Anterior cingulate cortex (tissue), 58 donors: ENCODE measurements at regions not wholly inside any gene's neighbourhood (a gene's known extent, or its start where the extent isn't known, plus 50 kb on each side); places are given as distances from the start of the nearest gene placed in this dataset.
"Not testable (repeated sequence)": the region's sequence is repeated elsewhere in the genome, so short reads cannot be mapped to it uniquely, and the experiment has no call there.

Source experiments
- DNase-seq, 58 donors: peaks; one replicate each; lab custom pipeline; 2025; lab: John Stamatoyannopoulos, UW

DNA sequence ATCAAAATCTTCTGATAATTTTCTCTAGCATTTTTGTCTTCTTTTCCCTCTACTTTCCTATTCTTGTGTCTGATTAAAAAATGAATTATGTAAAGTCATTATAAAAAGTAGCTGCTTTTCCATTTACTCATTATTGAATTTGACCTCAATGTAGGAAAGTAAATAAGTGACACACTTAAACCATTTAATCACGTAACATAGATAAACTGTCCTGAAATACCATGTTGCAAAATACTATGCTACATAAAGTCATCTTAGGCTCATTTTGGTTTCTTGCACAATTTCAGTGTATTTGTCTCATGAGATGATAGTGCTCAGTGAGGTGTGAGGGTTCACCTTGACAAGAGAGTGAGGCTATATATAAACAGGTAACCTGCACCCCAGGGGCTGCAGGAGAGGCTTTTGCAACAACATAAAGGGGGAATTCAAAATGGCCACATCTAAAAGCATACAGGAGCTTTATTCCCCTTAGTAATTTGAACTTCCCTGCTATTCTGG, 502.7 kb downstream of the RNF144A start:
- DNase-seq: no peak

DNA sequence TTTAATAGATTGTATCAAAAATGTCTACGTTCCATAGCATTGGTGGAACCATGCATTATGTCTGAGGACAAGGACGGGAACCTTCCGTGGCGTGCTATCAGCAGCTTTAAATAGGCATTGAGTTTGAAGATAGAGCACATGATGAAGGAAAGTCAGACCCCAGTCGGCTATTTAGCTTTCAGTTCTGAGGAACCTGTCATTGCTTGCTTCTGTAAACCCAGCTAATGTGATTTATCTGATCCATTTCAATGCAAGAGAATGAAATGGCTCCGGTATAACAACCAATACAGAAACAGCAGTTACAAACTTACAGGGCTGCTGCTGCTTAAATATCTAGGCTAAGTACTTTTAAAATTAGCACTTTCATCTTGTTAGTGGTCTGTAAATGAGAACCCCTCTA, 503.3 kb downstream of the RNF144A start:
- DNase-seq: no peak

DNA sequence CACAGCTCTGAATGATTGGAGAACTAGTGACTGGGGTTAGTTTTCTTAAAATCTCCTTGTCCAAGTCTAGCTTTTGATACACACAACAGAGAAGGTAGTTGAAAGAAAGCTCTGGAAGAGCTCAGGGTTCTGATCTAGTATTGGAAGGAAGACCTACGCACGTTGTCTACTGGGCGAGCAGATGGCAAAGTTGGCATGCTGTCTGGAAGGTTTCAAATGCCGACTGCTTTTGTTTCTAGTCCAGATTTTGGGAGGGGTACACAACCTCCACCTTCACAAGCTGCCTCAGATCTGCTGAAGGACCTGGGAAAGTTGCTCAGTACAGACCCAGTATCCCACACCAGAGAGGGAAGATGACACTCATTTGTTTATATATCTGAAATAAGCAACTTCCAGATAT, 507.3 kb downstream of the RNF144A start:
- DNase-seq: no peak

DNA sequence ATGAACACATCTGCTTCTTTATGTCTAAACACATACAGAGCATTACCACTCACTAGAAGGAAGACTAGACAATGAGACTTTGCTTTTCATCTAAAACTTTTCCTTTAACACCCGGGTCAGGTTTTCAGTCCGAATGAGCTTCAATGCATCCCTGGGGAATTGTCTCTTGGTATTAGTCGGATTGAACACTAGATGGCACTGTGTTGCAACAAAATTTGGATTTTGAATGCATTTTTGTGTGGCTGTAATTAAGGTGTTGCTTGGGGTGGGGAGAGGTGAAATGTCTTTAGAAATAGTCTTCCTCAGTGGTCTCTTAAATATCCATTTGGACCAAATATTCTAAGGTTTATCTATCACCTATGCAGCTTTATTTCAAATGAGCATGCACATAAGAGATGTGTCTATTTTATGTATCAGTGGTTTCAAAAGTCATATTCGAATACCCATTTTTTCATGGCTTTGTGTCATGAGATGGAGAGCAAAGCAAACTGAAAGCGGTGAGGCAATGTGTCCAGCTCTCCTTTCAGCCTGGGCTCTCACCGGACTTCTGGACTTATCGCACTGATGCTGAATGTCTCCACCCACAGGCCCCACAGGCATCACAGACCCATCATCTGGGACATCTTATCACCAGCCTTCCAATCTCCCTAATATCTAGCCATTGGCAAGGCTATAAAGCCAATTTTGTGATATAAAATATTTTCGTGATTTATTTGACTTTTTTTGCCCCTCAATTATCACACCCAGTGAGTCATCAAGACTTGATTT, 510.3 kb downstream of the RNF144A start:
- peak in 4 of 58 donors; percentile 0 to 42 (median 14) for DNase-seq

DNA sequence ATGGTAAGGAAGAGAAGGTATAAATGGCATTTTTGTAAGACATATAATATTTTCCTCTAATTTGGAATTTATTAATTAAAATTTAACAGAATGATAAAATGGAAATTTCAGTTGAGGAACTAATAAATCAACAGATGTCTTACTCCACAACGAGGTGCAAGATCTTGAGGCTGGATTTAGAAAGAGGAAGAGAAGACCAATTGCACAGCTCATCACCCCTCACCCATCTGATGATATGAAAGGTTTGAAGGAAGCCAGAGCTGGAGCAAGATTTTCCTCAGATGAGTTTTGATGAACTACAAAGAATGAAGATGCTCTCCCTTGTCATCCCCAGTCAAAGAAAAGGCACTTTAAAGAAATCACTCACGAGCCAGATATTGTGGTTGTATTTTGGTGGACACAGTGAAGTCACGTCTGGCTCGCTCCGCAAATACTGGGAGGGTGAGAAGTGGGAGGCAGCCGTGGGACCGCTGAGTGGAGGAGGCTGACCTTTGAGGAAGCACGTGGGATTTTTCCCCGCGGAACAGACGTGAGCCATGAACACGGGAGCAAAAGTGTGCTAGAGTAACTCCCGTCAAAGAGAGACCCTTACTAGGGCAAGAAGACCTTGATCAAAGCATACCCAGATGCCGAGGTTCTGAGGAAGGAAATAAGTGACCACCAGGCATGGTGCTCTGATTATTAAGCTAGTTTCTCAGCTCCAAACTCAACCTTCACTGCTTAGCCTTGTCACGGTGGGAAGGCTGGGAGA, 511.4 kb downstream of the RNF144A start:
- no peak for DNase-seq

DNA sequence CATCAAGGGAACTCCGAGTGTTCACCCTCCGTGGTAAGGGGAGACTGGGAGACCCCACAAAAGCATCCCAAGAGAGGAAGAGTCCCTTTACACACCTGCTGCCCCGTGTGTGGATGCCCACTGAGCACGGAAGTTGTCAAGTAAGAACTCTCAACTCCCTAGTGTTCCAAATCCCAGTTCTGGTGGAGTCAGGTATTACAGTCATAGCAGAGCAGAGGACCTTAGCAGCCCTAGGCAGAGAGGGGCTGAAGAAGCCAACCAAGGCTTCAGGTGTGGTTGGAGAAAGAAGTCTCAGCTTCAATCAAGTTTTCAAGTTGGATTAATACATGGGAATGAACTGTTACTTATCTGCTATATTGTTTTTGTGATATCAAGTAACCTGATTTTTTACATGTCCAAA, 512.5 kb downstream of the RNF144A start:
- DNase-seq: no peak

DNA sequence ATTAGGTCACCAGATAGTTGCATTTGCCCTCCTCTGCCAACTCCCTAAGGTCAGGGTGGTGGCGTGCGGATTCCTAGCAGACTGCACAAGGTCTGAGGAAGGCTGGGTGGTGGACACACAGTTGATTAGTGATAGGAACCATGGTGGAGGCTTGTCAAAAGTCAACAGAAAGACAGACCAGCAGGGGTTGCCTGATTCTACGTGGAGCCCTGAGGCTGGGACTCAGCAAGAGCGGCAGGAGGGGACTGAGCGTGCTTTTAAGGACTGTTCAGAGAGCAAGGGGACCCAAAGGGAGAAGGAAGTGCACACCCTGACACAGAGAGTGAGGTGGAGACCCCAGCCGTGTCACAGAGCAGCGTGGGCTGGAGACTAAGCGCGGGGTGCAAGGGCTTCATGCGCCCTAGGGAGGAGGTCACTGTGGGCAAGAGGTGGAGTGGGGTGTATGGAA, 513.2 kb downstream of the RNF144A start:
- no peak for DNase-seq

DNA sequence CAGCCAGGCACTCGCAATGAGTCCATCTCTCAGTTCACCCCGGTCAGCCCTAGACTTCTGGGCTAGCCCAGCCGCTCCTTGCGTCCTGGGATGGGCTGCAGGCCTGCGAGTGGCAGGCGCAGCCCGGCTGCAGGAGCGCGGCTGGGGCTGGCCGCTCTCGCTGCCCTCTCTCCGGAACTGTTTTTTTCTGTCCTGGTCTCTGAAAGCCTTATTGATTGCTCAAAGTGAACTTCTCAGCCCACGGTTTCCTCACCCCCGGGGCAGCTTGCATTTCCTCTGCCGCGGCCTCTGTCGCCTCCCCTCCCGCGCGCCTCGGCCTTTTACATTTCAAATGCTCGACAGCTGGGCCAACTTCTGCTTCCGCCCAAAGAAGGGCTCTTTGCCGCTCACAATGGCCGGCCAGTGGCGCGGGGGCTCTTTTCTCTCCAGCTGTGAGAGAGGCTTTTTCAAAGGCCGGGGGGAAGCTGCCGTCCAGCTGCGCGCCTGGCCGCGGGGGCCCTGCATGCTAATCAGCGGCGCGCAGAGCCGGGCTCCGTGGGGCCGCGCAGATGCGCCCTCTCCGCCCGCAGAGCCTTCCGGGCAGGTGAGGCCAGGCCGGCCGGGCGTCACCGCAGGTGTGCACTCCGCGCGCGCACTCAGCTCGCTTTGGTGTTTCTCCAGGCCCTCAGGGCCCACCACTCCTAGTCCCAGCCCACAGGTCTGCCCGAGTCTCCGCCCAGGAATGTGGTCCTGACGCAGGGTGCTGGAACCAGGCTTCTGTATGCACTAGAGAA, 513.8 kb downstream of the RNF144A start:
- DNase-seq: peak in 16 of 58 donors; percentile 3 to 41 (median 14)

DNA sequence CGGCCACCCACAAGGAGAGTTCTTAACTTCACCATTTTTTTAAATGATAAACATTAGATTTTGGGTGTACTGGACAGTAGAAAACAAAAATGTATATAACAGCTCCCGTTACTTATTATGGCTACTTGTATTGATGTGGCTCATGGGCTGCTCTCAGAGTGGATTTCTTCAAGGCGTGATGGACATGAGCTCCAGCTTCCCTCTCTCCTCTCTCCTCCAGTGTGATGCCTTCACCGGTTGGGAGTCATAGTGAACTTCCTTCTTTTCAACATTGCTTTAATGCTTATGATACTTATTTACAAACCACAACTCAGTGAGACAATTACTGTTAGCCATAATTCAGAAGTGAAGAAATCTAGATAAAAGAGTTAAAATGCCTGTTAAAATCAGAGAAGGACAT, 515.2 kb downstream of the RNF144A start:
- DNase-seq: no peak

DNA sequence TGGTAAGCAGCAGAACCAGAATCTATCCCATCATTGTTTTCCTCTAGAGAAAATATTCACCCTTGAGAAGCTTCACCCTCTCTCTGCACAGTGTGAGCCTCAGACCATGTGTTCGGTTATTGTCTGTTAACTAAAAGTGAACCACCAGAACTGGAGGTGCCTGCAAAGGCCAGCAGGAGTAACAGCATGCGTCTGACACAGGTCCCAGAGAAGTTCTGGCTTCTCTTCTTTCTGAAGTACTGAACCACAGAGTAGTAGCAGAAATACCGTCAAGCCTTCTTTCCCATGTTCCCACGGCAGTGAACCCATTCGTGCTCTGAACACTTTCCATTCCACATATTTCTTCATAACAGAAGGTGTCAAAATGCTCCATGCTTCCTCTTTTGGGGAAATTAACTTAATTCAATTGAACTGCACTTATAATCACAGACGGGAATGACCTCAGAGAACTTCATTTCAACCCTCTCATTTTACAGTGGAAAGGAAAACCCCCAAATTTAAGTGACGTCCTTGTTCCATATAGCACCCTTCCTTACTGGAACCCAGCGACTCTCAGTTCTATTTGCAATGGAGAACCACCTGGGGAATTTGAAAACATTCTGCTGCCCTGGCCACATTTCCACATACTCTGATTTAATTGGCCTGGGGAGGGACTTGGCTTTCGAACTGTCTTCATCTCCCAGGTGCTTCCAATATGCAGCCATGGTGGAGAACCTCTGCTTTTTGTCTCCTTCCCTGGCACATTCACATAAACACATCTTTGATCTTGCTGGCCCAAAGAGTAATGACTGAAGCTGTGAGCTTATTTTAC, 519.1 kb downstream of the RNF144A start:
- DNase-seq: no peak

DNA sequence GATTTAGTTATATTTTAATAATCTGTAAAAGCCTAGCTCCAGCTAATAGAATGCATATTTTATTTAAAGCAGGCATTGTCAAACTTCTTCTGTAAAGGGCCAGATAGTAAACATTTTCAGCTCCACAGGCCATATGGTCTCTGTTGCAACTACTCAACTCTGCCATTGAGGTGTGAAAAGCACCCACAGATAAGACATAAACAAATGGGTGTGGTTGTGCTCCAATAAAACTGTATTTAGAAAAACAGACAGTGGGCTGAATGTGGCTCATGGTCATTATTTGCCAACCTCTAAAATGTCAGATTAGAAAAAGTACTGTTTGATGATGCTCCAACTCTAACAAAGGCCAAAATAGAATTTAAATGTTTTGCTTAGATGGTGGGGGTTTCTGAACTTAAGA, 519.9 kb downstream of the RNF144A start:
- DNase-seq: no peak

DNA sequence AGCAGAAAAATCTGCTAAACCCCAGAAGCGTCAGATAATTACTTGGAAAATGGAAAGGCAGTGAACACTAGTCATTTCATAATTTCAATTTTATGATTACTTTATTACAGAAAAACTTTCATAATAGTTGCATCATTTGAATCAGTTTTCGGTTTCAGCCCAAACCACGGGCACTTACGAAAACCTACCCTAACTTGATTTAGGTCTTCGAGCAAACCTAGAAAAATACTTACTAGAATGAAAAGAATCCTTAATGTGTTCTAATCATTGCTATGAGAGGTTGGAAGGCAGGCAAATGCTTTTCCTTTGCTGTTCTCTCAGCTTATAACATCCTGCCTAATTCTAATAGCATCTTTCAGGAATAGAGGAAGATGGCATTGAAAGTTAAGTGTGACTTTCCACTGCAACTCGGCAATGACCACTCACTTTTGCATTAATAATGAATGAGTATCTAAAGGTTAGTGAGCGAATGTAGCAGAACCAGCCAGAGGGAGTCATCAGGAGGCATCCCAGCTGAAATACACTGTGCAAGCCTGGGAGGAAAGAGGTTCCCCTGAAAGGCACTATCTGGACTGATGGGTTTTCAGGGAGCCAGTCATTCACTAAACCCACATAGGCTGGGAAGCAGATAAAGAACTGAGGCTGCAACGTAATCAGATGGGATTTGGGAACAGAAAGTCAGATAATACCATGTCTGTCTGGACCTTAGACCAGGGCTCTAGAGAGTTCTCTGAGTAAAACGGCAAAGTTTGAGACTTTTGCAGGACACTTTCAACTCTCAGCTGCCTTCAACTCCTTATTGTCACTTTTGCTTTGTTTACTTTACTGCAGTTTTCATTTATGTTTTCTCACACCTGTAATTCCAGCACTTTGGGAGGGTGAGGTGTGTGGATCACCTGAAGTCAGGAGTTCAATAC, 520.8 kb downstream of the RNF144A start:
- no peak for DNase-seq

DNA sequence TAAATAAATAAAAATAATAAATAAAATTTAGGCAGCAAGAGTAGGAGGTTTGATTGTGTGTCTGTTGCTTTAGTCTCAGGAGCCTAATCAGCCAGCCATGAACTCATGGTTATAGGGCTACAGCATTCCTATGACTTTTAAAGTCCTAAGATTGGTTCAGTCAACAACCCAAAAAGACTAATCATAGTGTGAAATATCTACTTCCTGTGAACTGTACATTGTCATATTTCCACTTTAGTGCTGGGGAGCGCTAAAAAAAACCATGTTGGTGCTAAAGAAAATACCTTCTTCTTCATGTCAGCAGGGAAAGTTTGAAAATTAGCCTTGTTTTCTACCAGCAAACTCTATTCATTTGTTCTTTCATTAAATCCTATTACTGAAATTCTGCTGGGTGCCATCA, 521.6 kb downstream of the RNF144A start:
- no peak for DNase-seq

DNA sequence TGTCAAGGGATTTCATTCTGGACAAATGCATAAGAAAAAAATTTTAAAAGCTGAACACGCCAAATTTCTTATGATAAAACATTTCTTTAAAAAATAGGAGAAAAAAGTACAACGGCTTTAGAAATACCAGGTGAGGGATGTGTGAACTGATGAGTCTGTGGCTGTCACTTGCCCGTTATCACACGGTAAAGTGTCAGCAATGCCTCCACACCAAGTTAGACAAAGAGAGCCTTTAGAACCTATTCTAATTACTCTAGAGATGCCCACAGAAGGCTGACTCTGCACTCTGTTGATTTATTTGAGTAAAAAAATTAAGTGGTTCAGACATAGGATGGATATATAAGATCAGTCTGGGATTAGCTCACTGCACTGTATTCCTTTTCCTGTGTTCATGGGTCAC, 523.8 kb downstream of the RNF144A start:
- DNase-seq: no peak

DNA sequence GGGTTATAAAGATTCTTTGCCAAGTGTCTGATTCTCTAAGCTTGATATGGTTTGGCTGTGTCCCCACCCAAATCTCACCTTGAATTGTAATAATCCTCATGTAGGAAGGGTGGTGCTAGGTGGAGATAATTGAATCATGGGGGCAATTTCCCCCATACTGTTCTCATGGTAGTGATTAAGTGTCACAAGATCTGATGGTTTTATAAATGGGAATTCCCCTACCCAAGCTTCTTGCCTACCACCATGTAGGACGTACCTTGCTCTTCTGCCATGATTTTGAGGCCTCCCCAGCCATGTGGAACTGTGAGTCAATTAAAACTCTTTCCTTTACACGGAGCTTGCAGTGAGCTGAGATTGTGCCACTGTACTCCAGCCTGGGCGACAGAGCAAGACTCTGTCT, 524.6 kb downstream of the RNF144A start:
- not testable (repeated sequence) for DNase-seq

DNA sequence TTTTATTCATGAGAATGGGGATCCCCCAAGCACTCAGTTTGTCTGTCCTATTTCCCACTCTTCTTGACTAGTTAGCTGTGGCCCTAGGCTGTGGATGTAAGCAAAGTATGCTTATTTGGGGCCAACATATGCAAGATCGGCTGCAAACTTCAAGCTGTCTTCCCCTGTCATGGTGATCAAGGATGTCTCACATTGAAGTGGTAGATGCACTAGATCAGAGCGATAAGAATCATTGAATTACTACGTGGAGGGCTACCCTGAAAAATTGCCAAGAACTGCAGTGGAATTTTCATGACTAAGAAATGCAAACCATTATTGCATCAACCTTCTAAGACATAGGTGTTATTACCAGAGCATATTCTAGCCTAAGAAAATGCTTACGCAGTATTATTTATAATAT, 527.4 kb downstream of the RNF144A start:
- DNase-seq: no peak

DNA sequence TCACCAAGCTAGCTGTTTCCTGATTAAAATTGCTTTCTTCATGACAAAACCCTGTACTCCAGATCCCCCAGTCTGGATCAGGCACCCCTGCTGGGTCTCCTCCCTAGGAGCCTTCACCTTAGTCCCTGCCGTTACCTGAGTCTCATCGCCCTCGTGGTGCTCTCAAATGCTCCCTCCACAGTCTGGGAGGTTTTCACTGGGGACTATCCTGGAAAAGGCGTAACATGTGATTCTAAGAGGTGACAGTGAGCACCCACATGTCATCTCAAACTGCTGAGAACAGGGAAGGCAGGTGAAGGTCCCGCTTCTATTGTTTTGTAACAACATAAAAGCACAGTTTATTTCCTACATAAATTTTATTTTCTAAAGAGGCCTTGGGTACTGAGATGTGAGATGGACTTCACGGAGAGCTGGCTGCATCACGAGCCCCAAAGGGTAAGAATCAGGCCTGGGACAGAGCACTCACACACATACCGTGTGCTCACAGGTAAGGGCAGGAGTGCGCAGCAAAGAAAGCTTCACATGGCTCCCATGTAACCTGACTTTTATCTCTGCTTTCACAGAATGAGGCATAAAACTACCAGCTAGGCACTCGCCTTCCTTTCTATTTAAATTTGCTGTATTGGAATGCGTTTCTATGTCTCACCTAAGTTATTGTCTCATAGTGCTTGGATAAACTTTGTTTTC, 531.5 kb downstream of the RNF144A start:
- DNase-seq: no peak

DNA sequence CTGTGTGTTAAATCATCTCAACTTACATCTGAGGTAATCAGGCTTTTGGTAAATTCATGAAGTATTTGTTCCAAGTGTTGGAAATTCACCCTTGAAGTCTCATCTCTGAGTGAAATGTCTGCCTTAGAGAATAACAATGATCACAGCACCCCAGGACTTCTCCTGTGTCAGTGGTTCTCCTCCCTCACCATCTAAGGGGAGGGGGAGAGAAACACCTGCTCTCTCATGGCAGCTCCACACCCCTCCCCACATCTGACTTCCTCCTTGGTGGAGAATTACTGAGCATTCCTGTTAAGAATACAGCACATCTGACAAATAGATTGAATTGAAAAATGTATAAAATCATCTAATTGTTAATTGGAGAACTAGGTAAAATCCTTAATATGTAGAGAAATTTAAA, 532.1 kb downstream of the RNF144A start:
- DNase-seq: no peak
